IgD-negative memory B cell (primary cell): ENCODE measurements at regions not wholly inside any gene's neighbourhood (a gene's known extent, or its start where the extent isn't known, plus 50 kb on each side); places are given as distances from the start of the nearest gene placed in this dataset.

Source experiments
- H3K27ac Mint-ChIP-seq, 3 donors: one replicate each; pipeline ENCODE4 v1.8.0; 2020 to 2022; ENCODE audit warnings: mild to moderate bottlenecking in 3 of 3, mixed read lengths in 3 of 3, moderate library complexity in 1 of 3
- H3K27me3 Mint-ChIP-seq: one replicate; pipeline ENCODE4 v1.8.0; 2021; ENCODE audit warnings: mixed read lengths
- H3K36me3 Mint-ChIP-seq: one replicate; pipeline ENCODE4 v1.8.0; 2020; ENCODE audit warnings: mild to moderate bottlenecking, mixed read lengths
- H3K4me1 Mint-ChIP-seq, 3 donors: one replicate each; pipeline ENCODE4 v1.8.0; 2020 to 2022; ENCODE audit warnings: mixed read lengths in 3 of 3, mild to moderate bottlenecking in 1 of 3
- H3K4me3 Mint-ChIP-seq, 4 donors: one replicate each; pipeline ENCODE4 v1.8.0; 2020 to 2022; ENCODE audit warnings: mild to moderate bottlenecking in 4 of 4, mixed read lengths in 4 of 4, moderate library complexity in 3 of 4
- H3K9me3 Mint-ChIP-seq, 3 donors: one replicate each; pipeline ENCODE4 v1.8.0; 2020 to 2021; ENCODE audit warnings: mixed read lengths in 3 of 3, mild to moderate bottlenecking in 1 of 3

DNA sequence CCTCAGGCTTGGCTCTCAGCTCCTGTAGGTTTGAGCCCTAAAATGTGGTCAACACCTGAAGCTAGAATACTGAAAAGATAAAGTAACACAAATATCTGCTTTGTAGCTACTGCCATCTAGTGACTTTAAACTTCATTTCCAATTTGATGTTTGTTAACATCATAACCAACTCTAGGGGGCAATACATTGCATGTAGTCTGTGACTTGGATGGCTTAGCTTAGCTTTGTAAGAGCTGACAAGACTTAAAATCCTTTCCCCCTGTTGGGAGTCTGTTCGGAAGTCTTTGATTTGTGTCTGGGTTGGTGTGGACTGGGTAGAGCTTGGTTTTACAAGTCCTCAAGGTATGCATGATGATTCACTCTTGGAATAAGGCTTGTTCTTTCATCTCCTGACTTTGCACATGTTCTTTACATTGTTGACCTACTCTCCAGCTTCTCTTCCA, 51.7 kb downstream of the SCN11A start:
- Mint-ChIP-seq H3K4me1 (peaks cover 0 to 2% (median 0%) of the 10 kb centered on the region in 3 donors), H3K4me3 (no peak overlapping the region), H3K36me3 (no peaks in the 10 kb centered on the region), H3K9me3 (peaks cover 0 to 3% (median 0%) of the 10 kb centered on the region in 3 donors), H3K27ac (no peak overlapping the region), H3K27me3 (no peaks in the 10 kb centered on the region)

DNA sequence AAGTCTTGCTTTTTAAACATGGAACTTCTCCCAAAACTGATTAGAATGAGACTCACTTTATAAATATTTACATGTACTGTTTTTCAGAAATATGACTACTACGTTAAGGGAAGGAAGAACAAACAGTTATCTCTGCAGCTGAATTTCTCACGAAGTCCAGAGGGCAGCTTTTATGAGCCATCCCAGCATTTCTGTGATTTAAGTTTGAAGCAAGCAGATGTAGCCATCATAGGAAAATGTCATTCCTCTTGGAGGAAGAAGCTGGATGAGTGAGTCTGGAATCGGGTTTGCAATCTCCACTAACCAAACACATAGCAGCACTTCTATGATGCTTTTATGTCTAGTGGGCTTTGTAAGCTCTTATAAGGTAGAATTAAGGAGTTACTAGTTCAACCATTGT, 53.7 kb downstream of the SCN11A start:
- Mint-ChIP-seq H3K36me3 (no peaks in the 10 kb centered on the region), H3K27me3 (no peaks in the 10 kb centered on the region), H3K9me3 (no peaks in the 10 kb centered on the region), H3K4me1 (peaks cover 0 to 2% (median 0%) of the 10 kb centered on the region in 3 donors), H3K27ac (no peak overlapping the region), H3K4me3 (no peak overlapping the region)

DNA sequence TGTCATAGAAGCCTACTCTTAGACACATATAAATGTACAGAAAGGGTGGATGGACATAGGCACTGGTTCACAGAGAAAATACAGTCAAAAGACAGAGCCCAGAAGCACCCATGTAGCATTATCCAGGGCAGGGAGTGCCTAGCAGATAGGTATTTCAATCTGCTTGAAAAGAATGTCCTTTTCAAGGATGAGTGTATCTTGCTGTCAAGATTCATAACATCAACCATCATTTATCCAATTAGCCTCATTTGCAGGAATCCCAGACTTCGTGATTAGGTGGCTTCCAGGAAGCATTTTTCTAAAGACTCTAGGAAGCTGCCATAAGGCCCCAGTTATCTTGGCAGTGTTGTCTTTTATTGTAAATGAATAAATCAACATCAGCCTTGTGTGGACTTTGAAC, 55.6 kb downstream of the SCN11A start:
- Mint-ChIP-seq H3K27ac (no peak overlapping the region), H3K27me3 (no peaks in the 10 kb centered on the region), H3K36me3 (no peaks in the 10 kb centered on the region), H3K4me3 (no peak overlapping the region), H3K4me1 (peaks cover 0 to 2% (median 0%) of the 10 kb centered on the region in 3 donors), H3K9me3 (no peaks in the 10 kb centered on the region)

DNA sequence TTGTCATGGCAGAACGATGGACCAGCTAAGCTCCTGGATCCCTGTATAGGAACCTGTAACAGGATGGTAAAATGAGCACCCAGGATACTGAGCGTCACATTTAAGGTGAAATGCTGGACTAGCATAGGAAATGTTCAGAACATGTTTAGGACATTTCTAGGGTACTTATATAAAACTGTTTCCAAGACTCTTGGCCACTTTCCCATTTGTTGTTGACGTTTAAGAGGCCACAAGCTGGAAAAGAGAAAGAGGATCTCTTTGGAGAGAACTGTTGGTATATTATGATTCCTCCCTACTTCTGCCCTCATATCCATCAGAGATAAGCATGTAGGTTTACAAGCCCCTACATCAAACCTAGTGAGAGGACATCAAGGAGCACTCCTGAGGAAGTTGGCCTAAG, 57.5 kb downstream of the SCN11A start:
- Mint-ChIP-seq H3K4me1 (no peaks in the 10 kb centered on the region), H3K27me3 (no peaks in the 10 kb centered on the region), H3K9me3 (no peaks in the 10 kb centered on the region), H3K4me3 (no peak overlapping the region), H3K36me3 (no peaks in the 10 kb centered on the region), H3K27ac (no peak overlapping the region)

DNA sequence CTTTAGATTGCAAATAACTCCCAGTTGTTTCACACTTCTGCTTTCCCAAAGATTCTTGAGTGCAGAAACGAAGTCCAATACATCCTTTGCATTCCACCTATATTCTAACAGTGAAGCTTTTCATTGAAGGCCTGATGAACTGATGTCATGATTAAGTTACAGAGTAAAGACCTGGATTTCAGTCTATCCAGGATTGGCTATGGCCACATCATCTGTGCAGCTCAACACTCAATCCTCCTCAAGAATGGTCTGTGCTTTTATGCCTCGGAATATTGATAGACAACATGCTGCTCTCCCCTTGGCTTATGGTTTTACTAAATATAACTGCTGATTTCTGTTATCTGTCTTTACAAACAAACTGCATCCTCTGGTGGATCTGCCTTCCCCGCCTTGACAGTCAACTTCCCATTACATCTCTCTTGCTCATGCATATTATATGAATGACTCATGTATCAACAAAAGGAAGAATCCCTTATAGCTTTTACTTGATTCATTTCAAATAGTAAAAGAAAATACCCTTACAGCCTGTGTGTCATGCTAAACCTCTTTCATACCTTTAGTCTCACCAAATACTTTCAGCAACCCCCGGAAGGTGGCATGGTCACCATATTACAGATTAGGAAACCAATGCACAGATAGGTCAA, 59.5 kb downstream of the SCN11A start:
- Mint-ChIP-seq H3K4me3 (no peak overlapping the region), H3K9me3 (no peaks in the 10 kb centered on the region), H3K27ac (no peak overlapping the region), H3K36me3 (no peaks in the 10 kb centered on the region), H3K27me3 (peaks cover 1% of the 10 kb centered on the region), H3K4me1 (no peaks in the 10 kb centered on the region)

DNA sequence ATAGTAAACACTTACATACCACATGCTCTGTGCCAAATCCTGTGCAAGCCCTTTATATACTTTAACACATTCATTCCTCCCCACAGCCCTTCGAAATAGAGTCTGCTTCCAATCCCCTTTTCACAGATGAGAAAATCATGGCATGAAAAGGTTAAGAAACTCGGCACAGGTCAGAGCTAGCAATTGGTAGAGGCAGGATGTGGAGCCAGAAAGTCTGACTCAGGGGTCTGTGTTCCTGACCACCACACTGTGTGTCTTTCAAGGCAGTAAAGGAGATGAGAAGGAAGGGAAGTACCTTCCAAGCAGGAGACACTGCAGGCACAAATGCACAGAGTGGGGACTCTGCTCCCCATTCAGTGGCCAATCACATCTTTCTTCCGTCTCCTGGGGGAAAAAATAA, 61.1 kb downstream of the SCN11A start:
- Mint-ChIP-seq H3K4me1 (no peaks in the 10 kb centered on the region), H3K27me3 (peaks cover 1% of the 10 kb centered on the region), H3K36me3 (no peaks in the 10 kb centered on the region), H3K27ac (no peak overlapping the region), H3K9me3 (no peaks in the 10 kb centered on the region), H3K4me3 (no peak overlapping the region)

DNA sequence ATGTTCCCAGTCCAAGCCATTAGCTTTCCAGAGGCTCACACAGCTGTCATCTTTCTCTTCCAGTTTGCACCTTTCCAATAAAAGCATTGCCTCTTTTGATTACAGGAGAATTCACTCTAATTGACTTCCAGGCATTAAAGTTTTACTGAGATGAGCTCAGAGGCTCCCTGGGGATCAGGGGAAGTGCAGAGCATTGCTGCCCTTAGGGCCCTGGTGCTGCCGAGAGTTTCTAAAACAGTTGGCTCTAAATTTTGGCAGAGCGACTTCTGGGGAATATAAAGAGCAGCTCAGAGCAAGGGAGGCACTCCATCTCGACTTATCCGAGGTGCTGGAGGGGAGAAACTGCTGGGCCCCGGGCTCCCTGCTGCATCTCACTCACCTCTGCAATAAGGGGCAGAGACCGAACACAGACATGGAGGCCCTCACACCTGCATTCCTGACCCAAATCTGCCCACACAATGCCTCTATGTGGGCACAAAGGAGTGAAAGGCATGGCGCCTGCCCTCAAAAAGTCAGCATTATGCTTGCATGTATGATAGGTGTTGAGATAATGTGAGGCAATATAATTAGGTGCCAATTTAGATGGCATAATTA, 61.7 kb downstream of the SCN11A start:
- Mint-ChIP-seq H3K4me1 (no peaks in the 10 kb centered on the region), H3K4me3 (no peak overlapping the region), H3K9me3 (no peaks in the 10 kb centered on the region)

DNA sequence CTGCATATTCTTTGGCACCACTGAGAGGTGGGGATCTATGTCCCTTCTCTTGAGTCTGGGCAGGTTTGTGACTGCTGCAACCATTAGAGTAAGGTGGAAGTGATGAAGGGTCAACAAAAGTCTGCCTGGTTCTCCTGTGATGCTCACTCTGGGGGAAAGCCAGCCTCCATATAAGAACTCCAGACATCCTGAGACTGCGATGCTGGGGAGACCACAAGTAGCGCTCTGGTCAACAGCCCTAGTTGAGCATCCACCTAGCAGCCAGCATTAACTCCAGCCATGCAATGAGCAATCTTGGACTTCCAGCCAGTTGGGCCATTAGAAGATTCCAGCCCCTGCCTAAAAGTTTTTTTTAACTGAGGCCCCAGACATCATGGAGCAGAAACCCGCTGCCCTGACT, 62.8 kb downstream of the SCN11A start:
- Mint-ChIP-seq H3K27me3 (peaks cover 1% of the 10 kb centered on the region), H3K36me3 (no peaks in the 10 kb centered on the region), H3K9me3 (peaks cover 0 to under 1% (median 0%) of the 10 kb centered on the region in 3 donors), H3K27ac (no peak overlapping the region), H3K4me1 (no peaks in the 10 kb centered on the region), H3K4me3 (no peak overlapping the region)

More for the DNA sequence above, 61.7 kb downstream of the SCN11A start:
- H3K27me3 Mint-ChIP-seq: peaks cover 1% of the 10 kb centered on the region
- no peak overlapping the region for H3K27ac Mint-ChIP-seq
- H3K36me3 Mint-ChIP-seq: no peaks in the 10 kb centered on the region

DNA sequence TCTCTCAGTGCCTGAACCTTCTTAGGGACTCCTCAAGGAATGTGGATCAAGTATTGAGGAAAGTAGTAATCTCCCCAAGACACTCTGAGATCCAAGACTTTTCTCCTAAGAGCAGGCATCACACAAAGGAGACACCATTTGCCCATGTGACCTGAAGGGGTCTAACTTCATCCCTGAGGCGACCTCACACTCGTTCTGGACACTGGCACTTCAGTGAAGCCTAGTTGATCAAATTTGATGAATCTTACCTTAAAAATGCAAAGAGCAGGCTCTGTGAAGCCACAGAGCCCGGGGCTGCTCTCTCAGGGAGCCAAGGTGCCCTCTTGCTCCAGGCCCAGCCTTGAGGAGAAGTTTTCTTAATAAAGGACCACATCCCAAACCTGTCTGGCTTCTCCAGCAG, 64.3 kb downstream of the SCN11A start:
- H3K27me3 Mint-ChIP-seq: peaks cover 1% of the 10 kb centered on the region
- no peaks in the 10 kb centered on the region for H3K36me3 Mint-ChIP-seq
- H3K4me3 Mint-ChIP-seq: no peak overlapping the region
- H3K4me1 Mint-ChIP-seq: no peaks in the 10 kb centered on the region
- peak overlapping the region in 1 of 3 donors; percentile 37 for H3K27ac Mint-ChIP-seq
- H3K9me3 Mint-ChIP-seq: peaks cover 0 to 2% (median 0%) of the 10 kb centered on the region in 3 donors

DNA sequence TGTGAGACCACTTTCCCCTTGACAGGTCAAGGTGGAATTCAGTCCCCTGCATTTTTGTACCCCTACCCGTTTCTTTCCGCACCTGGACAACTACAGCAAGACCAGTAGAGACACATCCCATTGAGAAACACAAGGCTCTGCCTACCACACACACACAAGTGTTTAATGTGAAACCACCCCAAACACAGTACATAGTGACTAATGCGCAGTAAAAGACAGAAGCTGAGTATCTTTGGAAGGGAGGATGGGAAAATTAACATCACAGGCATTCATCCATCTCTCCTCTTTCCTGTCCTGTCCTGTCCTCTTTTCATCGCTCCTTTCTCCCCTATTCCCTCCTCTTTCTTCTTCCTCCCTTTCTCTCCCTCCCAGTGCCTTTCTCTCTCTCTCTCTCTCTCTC, 64.8 kb downstream of the SCN11A start:
- Mint-ChIP-seq H3K27ac (no peak overlapping the region), H3K9me3 (peaks cover 0 to 2% (median 0%) of the 10 kb centered on the region in 3 donors), H3K36me3 (no peaks in the 10 kb centered on the region), H3K4me3 (no peak overlapping the region), H3K4me1 (no peaks in the 10 kb centered on the region), H3K27me3 (peaks cover 1% of the 10 kb centered on the region)

DNA sequence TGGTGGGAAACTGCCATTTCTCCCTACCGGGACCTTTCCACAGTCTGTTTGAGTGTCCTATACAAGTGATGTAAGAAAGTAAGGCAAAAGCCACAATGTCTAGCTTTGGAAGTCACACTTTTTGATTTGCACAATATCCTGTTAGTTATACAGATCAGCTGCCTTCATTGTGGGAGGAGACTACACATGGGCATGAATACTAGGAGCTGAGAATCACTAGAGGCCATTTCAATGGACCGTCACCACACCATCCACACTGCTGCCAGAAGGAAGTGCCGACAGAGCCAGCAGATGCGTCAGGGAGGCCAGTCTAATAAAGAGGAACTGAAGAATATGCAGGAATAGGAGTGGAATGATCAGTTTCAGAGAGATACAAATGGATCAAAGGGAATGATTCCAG, 65.8 kb downstream of the SCN11A start:
- peaks cover 1% of the 10 kb centered on the region for H3K27me3 Mint-ChIP-seq
- H3K27ac Mint-ChIP-seq: no peak overlapping the region

DNA sequence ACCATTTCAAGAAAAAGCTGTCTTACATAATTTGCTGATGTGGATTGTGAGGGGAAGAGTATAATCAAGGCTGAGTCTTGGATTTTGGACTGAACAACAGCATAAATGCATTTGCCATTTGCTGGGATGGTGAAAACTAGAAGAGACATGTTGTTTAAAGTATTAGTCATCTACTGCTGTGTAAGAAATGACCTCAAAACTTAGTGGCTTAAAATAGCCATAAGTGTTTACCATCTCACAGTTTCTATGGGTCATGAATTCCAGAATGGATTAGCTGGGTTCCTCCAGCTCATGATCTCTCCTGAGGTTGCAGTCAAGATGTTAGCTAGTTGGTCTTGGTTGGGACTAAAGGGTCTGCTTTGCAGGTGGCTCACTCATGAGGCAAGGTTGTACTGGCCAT, 66.2 kb downstream of the SCN11A start:
- Mint-ChIP-seq H3K4me3 (no peak overlapping the region), H3K9me3 (peaks cover 0 to 2% (median 0%) of the 10 kb centered on the region in 3 donors), H3K4me1 (no peaks in the 10 kb centered on the region), H3K36me3 (no peaks in the 10 kb centered on the region), H3K27me3 (peaks cover 1% of the 10 kb centered on the region), H3K27ac (no peak overlapping the region)

More for the DNA sequence above, 65.8 kb downstream of the SCN11A start:
- H3K36me3 Mint-ChIP-seq: no peaks in the 10 kb centered on the region
- peaks cover 0 to 2% (median 0%) of the 10 kb centered on the region in 3 donors for H3K9me3 Mint-ChIP-seq
- no peak overlapping the region for H3K4me3 Mint-ChIP-seq
- H3K4me1 Mint-ChIP-seq: no peaks in the 10 kb centered on the region

DNA sequence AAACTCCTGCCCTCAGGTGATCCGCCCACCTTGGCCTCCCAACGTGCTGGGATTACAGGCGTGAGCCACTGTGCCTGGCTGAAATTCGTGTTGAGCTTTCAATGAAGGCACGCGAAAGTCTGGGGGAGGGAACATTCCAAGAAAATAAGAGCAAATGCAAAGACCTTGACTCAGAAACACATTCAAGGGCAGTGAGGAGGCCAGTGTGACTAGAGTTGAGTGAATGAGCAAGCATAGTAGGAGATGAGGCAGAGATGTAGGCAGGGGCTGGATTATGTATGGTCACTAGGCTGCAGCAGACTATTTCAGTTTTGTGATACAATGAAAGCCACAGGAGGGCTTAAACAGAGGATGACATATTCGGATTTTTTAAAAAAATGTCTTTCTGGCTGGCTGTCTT, 67.0 kb downstream of the SCN11A start:
- no peak overlapping the region for H3K27ac Mint-ChIP-seq
- no peaks in the 10 kb centered on the region for H3K36me3 Mint-ChIP-seq
- peaks cover 2% of the 10 kb centered on the region for H3K27me3 Mint-ChIP-seq
- H3K4me3 Mint-ChIP-seq: no peak overlapping the region
- H3K9me3 Mint-ChIP-seq: peaks cover 0 to 2% (median 0%) of the 10 kb centered on the region in 3 donors
- H3K4me1 Mint-ChIP-seq: no peaks in the 10 kb centered on the region

DNA sequence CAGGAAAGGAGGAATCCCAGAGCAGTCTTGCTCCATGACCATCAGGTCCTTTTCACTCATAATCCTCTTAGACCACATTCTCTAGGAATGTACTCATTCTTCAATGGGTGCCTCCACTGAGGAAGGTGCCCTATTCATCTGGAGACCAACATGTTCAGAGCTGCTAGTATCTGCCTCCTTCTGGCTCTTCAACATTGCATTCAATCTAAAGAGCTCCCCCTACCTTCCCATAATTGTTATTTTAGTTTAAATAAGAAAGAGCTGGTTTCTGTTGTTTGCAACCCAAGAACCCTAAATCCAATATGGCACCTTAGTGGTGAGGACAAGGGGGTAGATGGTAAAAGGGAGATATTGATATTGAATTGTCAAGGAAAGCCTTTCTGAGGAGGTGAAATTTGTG, 67.6 kb downstream of the SCN11A start:
- Mint-ChIP-seq H3K4me3 (no peak overlapping the region), H3K36me3 (no peaks in the 10 kb centered on the region), H3K4me1 (no peaks in the 10 kb centered on the region), H3K9me3 (peaks cover 0 to 2% (median 0%) of the 10 kb centered on the region in 3 donors), H3K27me3 (peaks cover 5% of the 10 kb centered on the region), H3K27ac (no peak overlapping the region)

DNA sequence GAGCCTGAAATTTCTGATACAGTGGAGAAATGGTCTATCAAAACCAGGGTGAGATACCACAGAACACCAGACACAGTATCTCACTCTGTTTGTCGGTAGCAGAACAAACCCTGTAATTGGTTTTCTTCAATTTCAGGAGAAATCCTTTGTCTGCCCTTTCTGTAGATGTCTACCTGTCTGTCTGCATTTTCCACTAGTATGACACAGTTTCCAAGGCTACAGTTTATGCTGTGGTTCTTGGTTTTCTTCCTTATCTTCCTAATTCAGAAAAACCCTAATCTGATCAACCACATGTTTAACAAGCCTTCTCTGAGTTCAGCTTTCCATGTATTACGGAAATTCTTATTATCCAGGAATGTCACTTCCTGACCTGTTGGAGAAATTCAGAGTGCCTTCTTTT, 70.8 kb downstream of the SCN11A start:
- no peak overlapping the region for H3K4me3 Mint-ChIP-seq
- peaks cover 4% of the 10 kb centered on the region for H3K27me3 Mint-ChIP-seq
- no peaks in the 10 kb centered on the region for H3K36me3 Mint-ChIP-seq
- no peak overlapping the region for H3K27ac Mint-ChIP-seq
- peaks cover 0 to 2% (median 0%) of the 10 kb centered on the region in 3 donors for H3K9me3 Mint-ChIP-seq
- H3K4me1 Mint-ChIP-seq: peaks cover 0 to 2% (median 0%) of the 10 kb centered on the region in 3 donors

DNA sequence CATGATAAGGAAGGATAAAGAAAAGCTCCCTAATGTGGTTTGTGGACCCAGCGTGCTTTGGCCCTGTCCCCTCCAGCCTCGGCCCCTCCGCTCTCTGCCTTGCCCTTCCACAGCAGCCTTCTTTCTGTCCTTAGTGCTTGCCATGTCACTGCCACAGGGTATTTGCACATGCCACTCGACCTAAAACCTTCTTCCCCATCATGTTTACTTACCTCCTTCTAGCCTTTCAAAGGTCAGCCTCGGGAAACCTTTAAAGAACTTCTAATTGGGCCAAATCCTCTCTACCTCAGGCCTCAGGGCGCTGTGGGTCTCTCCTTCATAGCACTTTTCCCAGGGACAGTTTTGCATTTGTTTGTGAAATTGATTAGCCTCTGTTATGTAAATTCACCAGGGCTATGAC, 73.0 kb downstream of the SCN11A start:
- Mint-ChIP-seq H3K9me3 (no peaks in the 10 kb centered on the region), H3K4me3 (no peak overlapping the region), H3K4me1 (peaks cover 0 to 2% (median 0%) of the 10 kb centered on the region in 3 donors), H3K27me3 (peaks cover 5% of the 10 kb centered on the region), H3K27ac (no peak overlapping the region), H3K36me3 (no peaks in the 10 kb centered on the region)
